ENCODE measurements at regions not wholly inside any gene's neighbourhood (a gene's known extent, or its start where the extent isn't known, plus 50 kb on each side); places are given as distances from the start of the nearest gene placed in this dataset.

GRCh38 chr9:32877639-32878217 lies 94.4 kb downstream of the TMEM215 start:
- no peak for DNase-seq
- WGBS, 3 donors, result 85 to 92% (median 87%) methylated on average over 6 of the region's 6 CpGs
- H3K27ac ChIP-seq, result no peak overlapping the region
- intact Hi-C loops (cut with DNase I), result no loop called here
- TF ChIP-seq POLR2A (IDR thresholded peaks at IDR 0.05) (no peak), EP300 (IDR thresholded peaks at IDR 0.05) (no peak), CTCF (IDR thresholded peaks at IDR 0.05) (no peak)
- H3K27me3 ChIP-seq, result no peaks in the 10 kb centered on the region
- no peaks in the 10 kb centered on the region for H3K9me3 ChIP-seq
- no peaks in the 10 kb centered on the region for H3K36me3 ChIP-seq
- H3K4me3 ChIP-seq, result no peak overlapping the region
- H3K4me1 ChIP-seq (ENCODE audit: insufficient read depth), result no peaks in the 10 kb centered on the region

- no peak for TF ChIP-seq CTCF (IDR thresholded peaks at IDR 0.05)
- H3K27me3 ChIP-seq, result no peaks in the 10 kb centered on the region
- WGBS, 3 donors, result 27 to 37% (median 33%) methylated on average over 6 of the region's 6 CpGs
- no peak overlapping the region for H3K27ac ChIP-seq
- no peaks in the 10 kb centered on the region for H3K4me1 ChIP-seq (ENCODE audit: insufficient read depth)
- no peaks in the 10 kb centered on the region for H3K36me3 ChIP-seq
- intact Hi-C loops (cut with DNase I), result no loop called here
- H3K9me3 ChIP-seq, result no peaks in the 10 kb centered on the region
- H3K4me3 ChIP-seq, result no peak overlapping the region
- no peak for DNase-seq
Observed at GRCh38 chr9:32879335-32879734, 96.0 kb downstream of the TMEM215 start.

GRCh38 chr9:32881948-32882347 lies 98.6 kb downstream of the TMEM215 start:
- 88 to 96% (median 94%) methylated on average over 10 of the region's 10 CpGs for WGBS, 3 donors

GRCh38 chr9:32882705-32883104 lies 99.4 kb downstream of the TMEM215 start:
- no peaks in the 10 kb centered on the region for H3K4me1 ChIP-seq (ENCODE audit: insufficient read depth)
- no peak for DNase-seq
- no peak overlapping the region for H3K4me3 ChIP-seq
- no peaks in the 10 kb centered on the region for H3K9me3 ChIP-seq
- no peak overlapping the region for H3K27ac ChIP-seq
- TF ChIP-seq CTCF (IDR thresholded peaks at IDR 0.05), result no peak
- no peak for TF ChIP-seq POLR2A (IDR thresholded peaks at IDR 0.05)
- TF ChIP-seq EP300 (IDR thresholded peaks at IDR 0.05), result no peak
- intact Hi-C loops (cut with DNase I), result no loop called here
- no peaks in the 10 kb centered on the region for H3K36me3 ChIP-seq
- 7 to 11% (median 8%) methylated on average over 3 of the region's 3 CpGs for WGBS, 3 donors
- H3K27me3 ChIP-seq, result no peaks in the 10 kb centered on the region

More at GRCh38 chr9:32881948-32882347, 98.6 kb downstream of the TMEM215 start:
- TF ChIP-seq POLR2A (IDR thresholded peaks at IDR 0.05), result no peak
- no peak for TF ChIP-seq EP300 (IDR thresholded peaks at IDR 0.05)
- TF ChIP-seq CTCF (IDR thresholded peaks at IDR 0.05), result no peak
- intact Hi-C loops (cut with DNase I), result no loop called here
- no peak for DNase-seq
- no peaks in the 10 kb centered on the region for H3K4me1 ChIP-seq (ENCODE audit: insufficient read depth)
- no peaks in the 10 kb centered on the region for H3K36me3 ChIP-seq
- no peak overlapping the region for H3K4me3 ChIP-seq
- H3K27me3 ChIP-seq, result no peaks in the 10 kb centered on the region
- H3K27ac ChIP-seq, result no peak overlapping the region
- no peaks in the 10 kb centered on the region for H3K9me3 ChIP-seq
